Loucy (cell line): ENCODE measurements at regions not wholly inside any gene's neighbourhood (a gene's known extent, or its start where the extent isn't known, plus 50 kb on each side); places are given as distances from the start of the nearest gene placed in this dataset.

Experiments
- H2AFZ ChIP-seq: fragments of 200-600 bp; sonication (generic); 2 replicates; pipeline ENCODE4 v1.6.0; 2016; ENCODE audit warnings: antibody characterized with exemption, mild to moderate bottlenecking, low read length, moderate library complexity
- H3F3A ChIP-seq: fragments of 200-600 bp; 2 replicates; pipeline ENCODE4 v1.6.0; 2016; ENCODE audit warnings: antibody characterized with exemption, low read depth, mild to moderate bottlenecking
- H3K27me3 ChIP-seq: fragments of 200-600 bp; sonication (generic); 2 replicates; pipeline ENCODE4 v1.6.1; 2014; ENCODE audit warnings: low read length, mild to moderate bottlenecking; ENCODE audit not compliant: insufficient read depth, poor library complexity, severe bottlenecking
- H3K36me3 ChIP-seq: fragments of 200-600 bp; sonication (generic); 2 replicates; pipeline ENCODE4 v1.6.1; 2016; ENCODE audit warnings: low read length; ENCODE audit not compliant: insufficient read depth
- H3K4me1 ChIP-seq: fragments of 200-600 bp; sonication (generic); 2 replicates; pipeline ENCODE4 v1.5.1; 2014; ENCODE audit warnings: low read length, mild to moderate bottlenecking; ENCODE audit not compliant: insufficient read depth, poor library complexity, severe bottlenecking
- H3K4me2 ChIP-seq: fragments of 200-600 bp; sonication (generic); 2 replicates; pipeline ENCODE4 v1.6.0; 2014; ENCODE audit warnings: antibody characterized with exemption, low read length, low read depth, mild to moderate bottlenecking; ENCODE audit not compliant: poor library complexity, severe bottlenecking
- H3K4me3 ChIP-seq: fragments of 200-600 bp; sonication (generic); 2 replicates; pipeline ENCODE4 v1.5.1; 2014; ENCODE audit warnings: low read length, mild to moderate bottlenecking, mixed read lengths; ENCODE audit not compliant: poor library complexity, severe bottlenecking
- H3K79me2 ChIP-seq: fragments of 200-600 bp; sonication (generic); 2 replicates; pipeline ENCODE4 v1.6.1; 2014; ENCODE audit warnings: low read length; ENCODE audit not compliant: insufficient read depth
- H3K9ac ChIP-seq: fragments of 200-600 bp; sonication (generic); 2 replicates; pipeline ENCODE4 v1.6.0; 2014; ENCODE audit warnings: mild to moderate bottlenecking, low read depth, low read length, moderate library complexity; ENCODE audit not compliant: poor library complexity, severe bottlenecking
- H3K9me2 ChIP-seq: fragments of 200-600 bp; sonication (generic); replicated peaks from 2 replicates; pipeline ENCODE4 v1.6.1; 2016; ENCODE audit warnings: low read depth, low read length, mixed read lengths
- H3K9me3 ChIP-seq: fragments of 200-600 bp; sonication (generic); 2 replicates; pipeline ENCODE4 v1.6.1; 2014; ENCODE audit warnings: mild to moderate bottlenecking, antibody characterized with exemption, low read length, low read depth; ENCODE audit not compliant: insufficient read depth
- H4K20me1 ChIP-seq: fragments of 200-600 bp; sonication (generic); 2 replicates; pipeline ENCODE4 v1.6.0; 2014; ENCODE audit warnings: antibody characterized with exemption, low read length, mild to moderate bottlenecking; ENCODE audit not compliant: insufficient read depth, poor library complexity, severe bottlenecking
- EZH2phosphoT487 ChIP-seq: fragments of 200-600 bp; IDR thresholded peaks from 2 replicates; pipeline ENCODE4 v1.6.1; 2018; ENCODE audit warnings: antibody characterized with exemption, mild to moderate bottlenecking, moderate library complexity, borderline replicate concordance
- TF ChIP-seq, protein P1 (sequence below): fragments of 200-600 bp; sonication (generic); conservative IDR thresholded peaks from 2 replicates; pipeline ENCODE4 v1.5.1; 2014; ENCODE audit warnings: mild to moderate bottlenecking, antibody characterized with exemption, low read length

DNA sequence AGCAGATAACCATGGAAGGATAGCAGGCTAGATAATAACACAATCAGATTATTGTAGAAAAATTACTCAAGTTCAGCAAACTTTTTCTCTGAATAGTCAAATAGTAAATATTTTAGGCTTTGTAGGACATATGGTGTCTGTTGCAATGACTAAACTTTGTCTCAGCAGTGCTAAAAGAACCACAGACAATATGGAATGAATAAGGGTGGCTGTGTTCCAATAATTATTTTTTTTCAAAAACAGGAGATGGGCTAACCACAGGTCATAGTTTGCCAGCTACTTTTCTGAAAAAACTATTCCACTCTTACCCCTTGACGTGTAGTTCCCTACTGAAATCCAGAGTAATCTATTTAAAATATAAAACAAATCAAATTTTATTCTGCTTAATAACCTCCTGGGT lies 153.9 kb upstream of the LRRC4C start:
- H4K20me1 ChIP-seq = no peaks in the 10 kb centered on the region
- no peak overlapping the region for H3K4me3 ChIP-seq
- no peaks in the 10 kb centered on the region for H3K4me1 ChIP-seq
- no peak overlapping the region for H3K4me2 ChIP-seq
- no peaks in the 10 kb centered on the region for H3K9me2 ChIP-seq
- H3F3A ChIP-seq = no peaks in the 10 kb centered on the region
- no peaks in the 10 kb centered on the region for H3K36me3 ChIP-seq
- no peak overlapping the region for H2AFZ ChIP-seq
- H3K9me3 ChIP-seq = no peaks in the 10 kb centered on the region
- no peak overlapping the region for H3K9ac ChIP-seq
- TF ChIP-seq, protein P1, sequence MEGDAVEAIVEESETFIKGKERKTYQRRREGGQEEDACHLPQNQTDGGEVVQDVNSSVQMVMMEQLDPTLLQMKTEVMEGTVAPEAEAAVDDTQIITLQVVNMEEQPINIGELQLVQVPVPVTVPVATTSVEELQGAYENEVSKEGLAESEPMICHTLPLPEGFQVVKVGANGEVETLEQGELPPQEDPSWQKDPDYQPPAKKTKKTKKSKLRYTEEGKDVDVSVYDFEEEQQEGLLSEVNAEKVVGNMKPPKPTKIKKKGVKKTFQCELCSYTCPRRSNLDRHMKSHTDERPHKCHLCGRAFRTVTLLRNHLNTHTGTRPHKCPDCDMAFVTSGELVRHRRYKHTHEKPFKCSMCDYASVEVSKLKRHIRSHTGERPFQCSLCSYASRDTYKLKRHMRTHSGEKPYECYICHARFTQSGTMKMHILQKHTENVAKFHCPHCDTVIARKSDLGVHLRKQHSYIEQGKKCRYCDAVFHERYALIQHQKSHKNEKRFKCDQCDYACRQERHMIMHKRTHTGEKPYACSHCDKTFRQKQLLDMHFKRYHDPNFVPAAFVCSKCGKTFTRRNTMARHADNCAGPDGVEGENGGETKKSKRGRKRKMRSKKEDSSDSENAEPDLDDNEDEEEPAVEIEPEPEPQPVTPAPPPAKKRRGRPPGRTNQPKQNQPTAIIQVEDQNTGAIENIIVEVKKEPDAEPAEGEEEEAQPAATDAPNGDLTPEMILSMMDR = no peak
- no peak for TF ChIP-seq EZH2phosphoT487
- no peaks in the 10 kb centered on the region for H3K27me3 ChIP-seq
- no peaks in the 10 kb centered on the region for H3K79me2 ChIP-seq

DNA sequence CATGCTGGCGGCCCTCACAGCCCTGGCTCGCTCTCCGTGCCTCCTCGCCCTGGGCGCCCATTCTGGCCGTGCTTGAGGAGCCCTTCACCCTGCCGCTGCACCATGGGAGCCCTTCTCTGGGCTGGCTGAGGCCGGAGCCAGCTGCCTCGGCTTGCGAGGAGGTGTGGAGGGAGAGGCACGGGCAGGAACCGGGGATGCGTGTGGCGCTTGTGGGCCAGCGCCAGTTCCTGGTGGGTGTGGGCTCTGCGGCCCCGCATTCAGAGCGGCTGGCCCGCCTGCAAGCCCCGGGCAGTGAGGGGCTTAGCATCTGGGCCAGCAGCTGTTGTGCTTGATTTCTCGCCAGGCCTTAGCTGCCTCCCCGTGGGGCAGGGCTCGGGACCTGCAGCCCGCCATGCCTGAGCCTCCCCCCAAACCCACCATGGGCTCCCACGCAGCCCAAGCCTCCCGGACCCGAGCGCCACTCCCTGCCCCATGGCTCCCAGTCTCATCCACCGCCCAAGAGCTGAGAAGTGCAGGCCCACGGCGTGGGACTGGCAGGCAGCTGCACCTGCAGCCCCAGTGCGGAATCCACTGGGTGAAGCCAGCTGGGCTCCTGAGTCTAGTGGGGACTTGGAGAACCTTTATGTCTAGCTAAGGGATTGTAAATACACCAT lies 163.4 kb upstream of the LRRC4C start:
- Histone ChIP-seq H3K9me2 (no peaks in the 10 kb centered on the region), H3K9me3 (no peaks in the 10 kb centered on the region), H3K79me2 (no peaks in the 10 kb centered on the region), H4K20me1 (no peaks in the 10 kb centered on the region), H3K9ac (no peak overlapping the region), H3K36me3 (no peaks in the 10 kb centered on the region), H3K27me3 (no peaks in the 10 kb centered on the region), H3K4me1 (no peaks in the 10 kb centered on the region), H2AFZ (no peak overlapping the region), H3F3A (no peaks in the 10 kb centered on the region), H3K4me3 (no peak overlapping the region), H3K4me2 (no peak overlapping the region)
- no peak for TF ChIP-seq EZH2phosphoT487
- TF ChIP-seq, protein P1 = no peak

DNA sequence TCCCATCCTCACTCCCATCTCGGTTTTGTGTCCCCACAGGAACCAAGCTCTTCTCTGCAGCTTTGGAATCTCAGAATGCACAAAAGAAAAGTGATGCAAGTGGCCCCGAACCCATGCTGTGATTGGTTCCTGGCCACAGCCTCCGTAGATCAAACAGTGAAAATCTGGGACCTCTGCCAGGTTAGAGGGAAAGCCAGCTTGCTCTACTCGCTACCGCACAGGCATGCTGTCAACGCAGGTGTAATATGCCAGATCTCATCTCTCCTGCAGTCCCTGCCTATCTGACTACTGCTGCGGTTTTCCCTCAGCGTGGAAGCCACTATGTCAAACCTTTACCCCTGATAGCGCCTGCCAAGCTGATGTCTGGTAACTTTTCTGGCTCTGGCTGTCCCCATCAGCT lies 200.5 kb upstream of the LRRC4C start:
- Histone ChIP-seq H3K9me2 (no peaks in the 10 kb centered on the region), H3F3A (no peaks in the 10 kb centered on the region), H2AFZ (no peak overlapping the region), H3K4me1 (no peaks in the 10 kb centered on the region), H3K36me3 (no peaks in the 10 kb centered on the region), H3K79me2 (no peaks in the 10 kb centered on the region), H4K20me1 (no peaks in the 10 kb centered on the region), H3K27me3 (no peaks in the 10 kb centered on the region), H3K9me3 (no peaks in the 10 kb centered on the region), H3K9ac (no peak overlapping the region), H3K4me3 (no peak overlapping the region), H3K4me2 (no peak overlapping the region)
- no peak for TF ChIP-seq EZH2phosphoT487
- TF ChIP-seq, protein P1 = no peak
